ENCODE measurements at regions not wholly inside any gene's neighbourhood (a gene's known extent, or its start where the extent isn't known, plus 50 kb on each side); places are given as distances from the start of the nearest gene placed in this dataset.

DNA sequence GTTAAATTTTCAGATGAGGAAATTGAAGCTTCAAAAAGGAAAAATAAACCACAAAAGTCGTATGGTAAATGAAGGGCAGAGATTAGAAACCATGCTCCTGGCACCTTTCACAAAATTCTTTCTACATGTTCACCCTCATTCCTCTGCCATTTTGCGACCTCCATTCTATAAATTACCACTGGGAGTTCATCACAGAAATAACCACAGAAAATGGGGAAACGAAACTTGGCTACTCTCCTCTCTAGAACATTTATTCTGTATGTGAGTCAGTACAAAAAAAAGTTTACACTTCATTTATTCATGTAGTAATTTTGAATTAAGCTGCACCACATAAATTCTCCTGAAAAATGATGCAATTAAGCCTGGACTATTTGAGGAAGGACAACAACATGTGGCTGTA lies 320.9 kb upstream of the C1orf87 start:
- TF ChIP-seq SUZ12 (IDR thresholded peaks at IDR 0.05; ENCODE audit: extremely low read depth, insufficient read depth, insufficient read length): no peak
- no peak for TF ChIP-seq ZNF274 (IDR thresholded peaks at IDR 0.05; ENCODE audit: low read depth, low read length)
- no peak for TF ChIP-seq YY1 (IDR thresholded peaks at IDR 0.05; ENCODE audit: insufficient read depth, insufficient read length)
